KMS-11 (cell line): ENCODE measurements at regions not wholly inside any gene's neighbourhood (a gene's known extent, or its start where the extent isn't known, plus 50 kb on each side); places are given as distances from the start of the nearest gene placed in this dataset.

ENCODE experiments used
- H2AFZ ChIP-seq: fragments of 200-600 bp; sonication (generic); 2 replicates; pipeline ENCODE4 v1.6.1; 2016; ENCODE audit warnings: antibody characterized with exemption, mixed run types, low read depth
- H3K27ac ChIP-seq: fragments of 200-600 bp; sonication (generic); 2 replicates; pipeline ENCODE4 v1.6.1; 2016; ENCODE audit warnings: mild to moderate bottlenecking, mixed run types
- H3K27me3 ChIP-seq: fragments of 200-600 bp; sonication (generic); 2 replicates; pipeline ENCODE4 v1.6.1; 2017; ENCODE audit warnings: mild to moderate bottlenecking, low read depth, mixed run types, moderate library complexity; ENCODE audit not compliant: insufficient read depth
- H3K36me3 ChIP-seq: fragments of 200-600 bp; sonication (generic); 2 replicates; pipeline ENCODE4 v1.6.1; 2017; ENCODE audit warnings: mild to moderate bottlenecking, mixed run types; ENCODE audit not compliant: insufficient read depth
- H3K4me1 ChIP-seq: fragments of 200-600 bp; sonication (generic); 2 replicates; pipeline ENCODE4 v1.6.1; 2016; ENCODE audit warnings: mild to moderate bottlenecking, low read depth, mixed run types; ENCODE audit not compliant: poor library complexity, severe bottlenecking
- H3K4me2 ChIP-seq: fragments of 200-600 bp; sonication (generic); 2 replicates; pipeline ENCODE4 v1.7.0; 2016; ENCODE audit warnings: mild to moderate bottlenecking, mixed run types
- H3K4me3 ChIP-seq: fragments of 200-600 bp; sonication (generic); IDR thresholded peaks from 2 replicates; pipeline ENCODE4 v1.6.1; 2017; ENCODE audit warnings: low read depth, low read length, mixed read lengths; ENCODE audit not compliant: insufficient read depth
- H3K79me2 ChIP-seq: fragments of 200-600 bp; sonication (generic); 2 replicates; pipeline ENCODE4 v1.6.1; 2016; ENCODE audit warnings: low read depth, mixed run types; ENCODE audit not compliant: insufficient read depth
- H3K9ac ChIP-seq: fragments of 200-600 bp; sonication (generic); 2 replicates; pipeline ENCODE4 v1.6.1; 2016; ENCODE audit warnings: mild to moderate bottlenecking, mixed run types
- H4K20me1 ChIP-seq: fragments of 200-600 bp; sonication (generic); 2 replicates; pipeline ENCODE4 v1.6.1; 2016; ENCODE audit warnings: mild to moderate bottlenecking, mixed run types; ENCODE audit not compliant: insufficient read depth
- TF ChIP-seq, protein P1 (sequence below): fragments of 200-600 bp; sonication (generic); conservative IDR thresholded peaks from 2 replicates; pipeline ENCODE4 v1.6.1; 2017; ENCODE audit warnings: low read depth, mild to moderate bottlenecking, antibody characterized with exemption, low read length, moderate library complexity, mixed read lengths

DNA sequence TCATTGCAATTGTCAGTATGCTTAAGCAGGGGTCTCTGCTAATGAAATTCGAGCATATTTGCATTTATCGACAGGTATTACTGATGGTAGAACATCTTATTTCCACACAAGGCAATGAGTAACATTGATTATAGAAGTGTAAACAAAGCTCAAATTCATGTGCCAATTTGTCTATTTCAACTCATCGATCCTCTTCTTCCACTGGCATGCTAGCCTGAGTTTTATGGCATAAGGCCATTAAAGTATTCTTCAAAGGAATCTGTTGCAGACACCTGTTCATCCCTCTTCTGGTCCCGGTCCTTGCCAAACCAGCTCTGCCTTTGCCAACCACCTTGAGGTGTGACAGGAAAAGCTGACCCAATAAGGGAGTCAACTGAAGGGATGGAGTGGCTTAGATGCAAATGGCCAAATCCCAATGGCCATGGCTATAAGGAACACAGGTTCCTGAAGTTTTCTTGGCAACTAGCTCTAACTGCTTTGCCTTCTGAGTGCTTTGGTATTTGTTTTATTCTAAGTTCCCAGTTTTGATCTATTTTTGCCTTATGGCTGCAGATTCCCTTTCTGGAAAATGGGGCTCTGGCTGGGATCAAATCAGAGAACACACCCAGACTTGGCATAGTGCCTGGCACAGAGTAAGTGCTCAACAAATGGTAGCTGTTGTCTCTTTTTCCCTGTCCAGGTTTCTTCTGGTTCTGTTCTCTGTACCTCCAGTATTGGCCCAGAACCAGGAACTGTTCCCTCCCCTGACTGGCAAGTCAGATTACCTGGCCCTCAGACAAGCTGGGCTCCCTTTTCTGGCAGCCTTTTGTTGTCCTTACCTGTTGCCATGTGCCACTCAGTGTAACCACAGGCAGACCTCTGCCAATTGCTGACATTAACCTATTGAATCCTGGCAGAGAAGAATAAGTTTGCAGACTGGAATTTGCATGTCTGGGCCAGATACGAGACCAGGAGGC, 63.1 kb downstream of the RTL9 start:
- Histone ChIP-seq H3K27ac (no peak overlapping the region), H2AFZ (no peak overlapping the region), H3K4me3 (no peak overlapping the region), H3K36me3 (no peaks in the 10 kb centered on the region), H3K4me2 (no peak overlapping the region), H4K20me1 (no peaks in the 10 kb centered on the region), H3K79me2 (no peaks in the 10 kb centered on the region), H3K9ac (no peak overlapping the region), H3K4me1 (no peaks in the 10 kb centered on the region), H3K27me3 (no peaks in the 10 kb centered on the region)
- TF ChIP-seq, protein P1, sequence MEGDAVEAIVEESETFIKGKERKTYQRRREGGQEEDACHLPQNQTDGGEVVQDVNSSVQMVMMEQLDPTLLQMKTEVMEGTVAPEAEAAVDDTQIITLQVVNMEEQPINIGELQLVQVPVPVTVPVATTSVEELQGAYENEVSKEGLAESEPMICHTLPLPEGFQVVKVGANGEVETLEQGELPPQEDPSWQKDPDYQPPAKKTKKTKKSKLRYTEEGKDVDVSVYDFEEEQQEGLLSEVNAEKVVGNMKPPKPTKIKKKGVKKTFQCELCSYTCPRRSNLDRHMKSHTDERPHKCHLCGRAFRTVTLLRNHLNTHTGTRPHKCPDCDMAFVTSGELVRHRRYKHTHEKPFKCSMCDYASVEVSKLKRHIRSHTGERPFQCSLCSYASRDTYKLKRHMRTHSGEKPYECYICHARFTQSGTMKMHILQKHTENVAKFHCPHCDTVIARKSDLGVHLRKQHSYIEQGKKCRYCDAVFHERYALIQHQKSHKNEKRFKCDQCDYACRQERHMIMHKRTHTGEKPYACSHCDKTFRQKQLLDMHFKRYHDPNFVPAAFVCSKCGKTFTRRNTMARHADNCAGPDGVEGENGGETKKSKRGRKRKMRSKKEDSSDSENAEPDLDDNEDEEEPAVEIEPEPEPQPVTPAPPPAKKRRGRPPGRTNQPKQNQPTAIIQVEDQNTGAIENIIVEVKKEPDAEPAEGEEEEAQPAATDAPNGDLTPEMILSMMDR, result no peak

DNA sequence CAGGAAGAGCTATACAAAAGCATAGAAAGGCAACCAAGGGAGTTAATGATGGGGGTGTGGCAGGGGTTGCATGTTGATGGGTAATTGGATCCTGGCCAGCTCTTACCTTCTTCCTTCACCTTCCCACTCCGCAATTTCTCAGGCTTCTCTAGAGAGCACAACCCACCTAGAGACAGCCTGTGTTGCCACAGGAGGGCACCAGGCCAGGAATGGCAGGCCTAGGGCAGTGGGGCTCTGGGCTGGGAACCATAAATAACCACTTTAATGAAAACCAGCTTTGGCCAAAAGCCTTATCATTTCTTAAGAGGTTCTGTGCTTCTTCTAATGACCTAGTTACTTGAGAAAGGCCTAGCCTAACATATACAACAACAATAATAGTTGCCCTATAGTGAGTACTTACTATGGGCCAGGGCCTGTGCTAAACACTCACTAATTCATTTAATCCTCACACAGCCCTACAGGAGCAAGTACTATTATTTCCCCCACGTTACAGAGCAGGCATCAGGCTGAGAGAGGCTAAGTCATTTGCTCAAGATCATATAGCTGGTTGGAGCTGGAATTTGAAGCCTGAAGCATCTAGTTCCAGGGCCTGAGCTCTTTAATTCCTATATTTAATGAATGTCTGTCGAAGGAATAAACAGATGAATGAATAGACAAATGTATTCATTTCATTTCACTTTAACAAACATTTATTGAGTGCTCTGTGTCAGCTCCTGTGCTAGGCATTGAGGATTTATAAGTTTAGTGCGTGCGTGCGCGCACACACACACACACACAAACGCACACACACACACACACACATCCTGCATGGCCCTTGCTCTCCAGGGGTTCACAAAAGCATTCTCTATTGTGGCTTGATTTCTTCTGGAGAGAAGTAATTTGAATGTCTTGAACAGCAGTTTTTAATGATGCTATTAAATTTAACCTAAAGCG, 66.8 kb downstream of the RTL9 start:
- Histone ChIP-seq H4K20me1 (no peaks in the 10 kb centered on the region), H2AFZ (no peak overlapping the region), H3K27me3 (no peaks in the 10 kb centered on the region), H3K79me2 (no peaks in the 10 kb centered on the region), H3K36me3 (no peaks in the 10 kb centered on the region), H3K4me1 (no peaks in the 10 kb centered on the region), H3K27ac (no peak overlapping the region), H3K4me2 (no peak overlapping the region), H3K4me3 (no peak overlapping the region), H3K9ac (no peak overlapping the region)
- TF ChIP-seq, protein P1, result no peak

DNA sequence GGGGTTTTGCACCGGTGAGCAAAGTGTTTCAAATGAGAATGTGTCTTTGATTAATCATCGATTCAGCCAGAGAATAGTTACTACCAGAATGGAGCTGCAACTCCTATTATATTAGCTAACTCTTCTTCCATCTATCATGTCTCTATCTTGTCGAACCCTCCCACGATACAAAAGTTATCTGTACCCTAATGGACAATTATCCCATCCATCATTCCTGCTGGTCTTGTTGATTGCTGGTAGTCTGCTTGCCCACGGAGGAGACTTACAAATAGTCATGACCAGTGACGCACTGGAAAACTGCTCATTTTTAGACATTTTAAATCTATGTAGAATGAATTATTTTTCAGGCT, 67.5 kb downstream of the RTL9 start:
- no peaks in the 10 kb centered on the region for H3K36me3 ChIP-seq
- no peak overlapping the region for H3K4me2 ChIP-seq
- no peaks in the 10 kb centered on the region for H3K27me3 ChIP-seq
- H3K4me3 ChIP-seq, result no peak overlapping the region
- H3K27ac ChIP-seq, result no peak overlapping the region
- H3K79me2 ChIP-seq, result no peaks in the 10 kb centered on the region
- H3K4me1 ChIP-seq, result no peaks in the 10 kb centered on the region
- TF ChIP-seq, protein P1, result no peak
- H4K20me1 ChIP-seq, result no peaks in the 10 kb centered on the region
- H3K9ac ChIP-seq, result no peak overlapping the region
- no peak overlapping the region for H2AFZ ChIP-seq

DNA sequence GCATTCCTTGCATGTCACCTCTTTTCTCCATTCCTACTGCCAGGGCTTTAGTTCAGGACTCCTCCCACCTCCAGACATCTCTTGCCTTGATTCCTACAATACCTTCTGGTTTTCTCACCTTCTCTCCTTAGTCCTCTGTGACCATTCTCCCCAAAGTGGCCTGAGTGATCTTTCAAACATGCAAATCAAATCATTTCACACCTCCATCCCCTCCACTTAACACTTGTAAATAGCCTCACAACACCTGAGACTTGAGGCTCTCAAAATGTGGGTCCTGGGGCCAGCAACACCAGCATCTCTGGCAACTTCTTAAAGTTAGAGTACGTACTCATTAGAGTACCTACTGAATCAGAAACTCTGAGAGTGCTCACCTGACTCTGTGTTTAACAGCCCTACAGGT, 68.4 kb downstream of the RTL9 start:
- TF ChIP-seq, protein P1, result no peak
- no peaks in the 10 kb centered on the region for H3K27me3 ChIP-seq
- no peak overlapping the region for H3K27ac ChIP-seq
- H3K36me3 ChIP-seq, result no peaks in the 10 kb centered on the region
- H3K79me2 ChIP-seq, result no peaks in the 10 kb centered on the region
- H2AFZ ChIP-seq, result no peak overlapping the region
- no peak overlapping the region for H3K9ac ChIP-seq
- no peak overlapping the region for H3K4me2 ChIP-seq
- H3K4me1 ChIP-seq, result no peaks in the 10 kb centered on the region
- no peaks in the 10 kb centered on the region for H4K20me1 ChIP-seq
- H3K4me3 ChIP-seq, result no peak overlapping the region
